ENCODE measurements at regions not wholly inside any gene's neighbourhood (a gene's known extent, or its start where the extent isn't known, plus 50 kb on each side); places are given as distances from the start of the nearest gene placed in this dataset.
A peak's percentile ranks its signal among the peaks of the same experiment; 100 is the strongest.

- no peak for ATAC-seq (ENCODE audit: low read depth in 2 of 2)
- no peak overlapping the region for H3K4me3 Mint-ChIP-seq
- peaks cover 0 to 6% (median 1%) of the 10 kb centered on the region in 7 donors for H3K9me3 Mint-ChIP-seq
- H3K27me3 Mint-ChIP-seq: peaks cover 9 to 24% (median 12%) of the 10 kb centered on the region in 3 donors
- H3K27ac Mint-ChIP-seq: no peak overlapping the region
- no peak for DNase-seq
- H3K36me3 Mint-ChIP-seq: no peaks in the 10 kb centered on the region
- no peaks in the 10 kb centered on the region for H3K4me1 Mint-ChIP-seq
Observed at GRCh38 chr20:4358552-4358951, 109.5 kb upstream of the ADRA1D start.

- Mint-ChIP-seq H3K9me3 (peaks cover 5 to 24% (median 10%) of the 10 kb centered on the region in 7 donors), H3K27ac (no peak overlapping the region), H3K27me3 (peaks cover 6 to 20% (median 16%) of the 10 kb centered on the region in 3 donors), H3K4me1 (no peaks in the 10 kb centered on the region), H3K4me3 (no peak overlapping the region), H3K36me3 (peaks cover 0 to 8% of the 10 kb centered on the region in 2 donors)
- ATAC-seq (ENCODE audit: low read depth in 2 of 2): no peak
- DNase-seq: no peak
Observed at GRCh38 chr20:4352348-4352747, 103.3 kb upstream of the ADRA1D start.

GRCh38 chr20:4350096-4350495 lies 101.0 kb upstream of the ADRA1D start:
- H3K9me3 Mint-ChIP-seq: peaks cover 5 to 24% (median 10%) of the 10 kb centered on the region in 7 donors
- ATAC-seq (ENCODE audit: low read depth in 2 of 2) (no peak), DNase-seq (no peak)
- H3K27me3 Mint-ChIP-seq: peaks cover 4 to 14% (median 4%) of the 10 kb centered on the region in 3 donors
- H3K4me3 Mint-ChIP-seq: no peak overlapping the region
- no peak overlapping the region for H3K27ac Mint-ChIP-seq
- H3K36me3 Mint-ChIP-seq: peaks cover 0 to 8% of the 10 kb centered on the region in 2 donors
- no peaks in the 10 kb centered on the region for H3K4me1 Mint-ChIP-seq

- peaks cover 0 to 1% (median 0%) of the 10 kb centered on the region in 7 donors for H3K9me3 Mint-ChIP-seq
- no peak for ATAC-seq (ENCODE audit: low read depth in 2 of 2)
- H3K4me3 Mint-ChIP-seq: no peak overlapping the region
Observed at GRCh38 chr20:4344670-4345069, 95.6 kb upstream of the ADRA1D start.

GRCh38 chr20:4342609-4343008 lies 93.5 kb upstream of the ADRA1D start:
- Mint-ChIP-seq H3K27me3 (peaks cover 0 to 17% (median 5%) of the 10 kb centered on the region in 3 donors), H3K27ac (no peak overlapping the region), H3K9me3 (peaks cover 0 to 2% (median 0%) of the 10 kb centered on the region in 7 donors), H3K4me1 (no peaks in the 10 kb centered on the region), H3K36me3 (no peaks in the 10 kb centered on the region), H3K4me3 (no peak overlapping the region)
- DNase-seq: no peak
- ATAC-seq (ENCODE audit: low read depth in 2 of 2): no peak

More at GRCh38 chr20:4344670-4345069, 95.6 kb upstream of the ADRA1D start:
- Mint-ChIP-seq H3K4me1 (no peaks in the 10 kb centered on the region), H3K27ac (no peak overlapping the region), H3K36me3 (no peaks in the 10 kb centered on the region), H3K27me3 (peaks cover 0 to 19% (median 5%) of the 10 kb centered on the region in 3 donors)
- DNase-seq: no peak

- Mint-ChIP-seq H3K4me3 (no peak overlapping the region), H3K9me3 (peaks cover 0 to 2% (median 0%) of the 10 kb centered on the region in 7 donors)
- no peak for ATAC-seq (ENCODE audit: low read depth in 2 of 2)
Observed at GRCh38 chr20:4341804-4342485, 92.9 kb upstream of the ADRA1D start.

GRCh38 chr20:4335722-4336121 lies 86.6 kb upstream of the ADRA1D start:
- H3K27ac Mint-ChIP-seq: no peak overlapping the region
- peaks cover 0 to 4% (median 0%) of the 10 kb centered on the region in 7 donors for H3K9me3 Mint-ChIP-seq
- no peak for DNase-seq
- no peaks in the 10 kb centered on the region for H3K4me1 Mint-ChIP-seq
- no peak for ATAC-seq (ENCODE audit: low read depth in 2 of 2)
- H3K27me3 Mint-ChIP-seq: peaks cover 5 to 26% (median 25%) of the 10 kb centered on the region in 3 donors
- no peak overlapping the region for H3K4me3 Mint-ChIP-seq
- H3K36me3 Mint-ChIP-seq: no peaks in the 10 kb centered on the region

More at GRCh38 chr20:4341804-4342485, 92.9 kb upstream of the ADRA1D start:
- H3K36me3 Mint-ChIP-seq: no peaks in the 10 kb centered on the region
- H3K27me3 Mint-ChIP-seq: peaks cover 0 to 17% (median 5%) of the 10 kb centered on the region in 3 donors
- H3K27ac Mint-ChIP-seq: peak overlapping the region in 1 of 6 donors; percentile 57
- H3K4me1 Mint-ChIP-seq: no peaks in the 10 kb centered on the region
- no peak for DNase-seq

- H3K36me3 Mint-ChIP-seq: no peaks in the 10 kb centered on the region
- H3K4me1 Mint-ChIP-seq: no peaks in the 10 kb centered on the region
- H3K27me3 Mint-ChIP-seq: peaks cover 5 to 25% (median 17%) of the 10 kb centered on the region in 3 donors
- ATAC-seq (ENCODE audit: low read depth in 2 of 2): no peak
- H3K4me3 Mint-ChIP-seq: no peak overlapping the region
- H3K9me3 Mint-ChIP-seq: peaks cover 0 to 2% (median 0%) of the 10 kb centered on the region in 7 donors
- H3K27ac Mint-ChIP-seq: no peak overlapping the region
- DNase-seq: no peak
Observed at GRCh38 chr20:4332121-4332860, 83.2 kb upstream of the ADRA1D start.

GRCh38 chr20:4330011-4330410 lies 80.9 kb upstream of the ADRA1D start:
- Mint-ChIP-seq H3K4me1 (peaks cover 0 to 10% (median 2%) of the 10 kb centered on the region in 3 donors), H3K4me3 (no peak overlapping the region), H3K27me3 (peaks cover 0 to 17% (median 16%) of the 10 kb centered on the region in 3 donors), H3K9me3 (peaks cover 0 to 2% (median 0%) of the 10 kb centered on the region in 7 donors), H3K36me3 (no peaks in the 10 kb centered on the region), H3K27ac (no peak overlapping the region)
- no peak for ATAC-seq (ENCODE audit: low read depth in 2 of 2)
- no peak for DNase-seq

- Mint-ChIP-seq H3K36me3 (no peaks in the 10 kb centered on the region), H3K4me3 (no peak overlapping the region), H3K9me3 (peaks cover 0 to 2% (median 0%) of the 10 kb centered on the region in 7 donors), H3K27me3 (peaks cover 0 to 17% (median 16%) of the 10 kb centered on the region in 3 donors), H3K27ac (no peak overlapping the region), H3K4me1 (peaks cover 0 to 10% (median 5%) of the 10 kb centered on the region in 3 donors)
- DNase-seq (no peak), ATAC-seq (ENCODE audit: low read depth in 2 of 2) (no peak)
Observed at GRCh38 chr20:4329232-4329631, 80.1 kb upstream of the ADRA1D start.

- ATAC-seq (ENCODE audit: low read depth in 2 of 2): no peak
Observed at GRCh38 chr20:4328541-4328940, 79.5 kb upstream of the ADRA1D start.

GRCh38 chr20:4327956-4328355 lies 78.9 kb upstream of the ADRA1D start:
- DNase-seq (no peak), ATAC-seq (ENCODE audit: low read depth in 2 of 2) (no peak)
- Mint-ChIP-seq H3K9me3 (peaks cover 0 to 3% (median 0%) of the 10 kb centered on the region in 7 donors), H3K27ac (no peak overlapping the region), H3K27me3 (peaks cover 1 to 8% (median 8%) of the 10 kb centered on the region in 3 donors), H3K36me3 (no peaks in the 10 kb centered on the region), H3K4me1 (peaks cover 0 to 10% (median 5%) of the 10 kb centered on the region in 3 donors), H3K4me3 (peak overlapping the region in 1 of 8 donors; percentile 15)

More at GRCh38 chr20:4328541-4328940, 79.5 kb upstream of the ADRA1D start:
- Mint-ChIP-seq H3K9me3 (peaks cover 0 to 2% (median 0%) of the 10 kb centered on the region in 7 donors), H3K4me1 (peaks cover 0 to 10% (median 5%) of the 10 kb centered on the region in 3 donors), H3K36me3 (no peaks in the 10 kb centered on the region), H3K27ac (no peak overlapping the region), H3K4me3 (no peak overlapping the region), H3K27me3 (peaks cover 0 to 13% (median 12%) of the 10 kb centered on the region in 3 donors)
- no peak for DNase-seq

GRCh38 chr20:4326195-4327065 lies 77.3 kb upstream of the ADRA1D start:
- DNase-seq (no peak), ATAC-seq (ENCODE audit: low read depth in 2 of 2) (no peak)
- Mint-ChIP-seq H3K36me3 (no peaks in the 10 kb centered on the region), H3K9me3 (peaks cover 0 to 3% (median 0%) of the 10 kb centered on the region in 7 donors), H3K27me3 (peaks cover 0 to 5% (median 0%) of the 10 kb centered on the region in 3 donors), H3K4me3 (peak overlapping the region in 2 of 8 donors; percentile 2 to 14), H3K27ac (peak overlapping the region in 3 of 6 donors; percentile 66 to 84 (median 78)), H3K4me1 (peaks cover 0 to 10% (median 5%) of the 10 kb centered on the region in 3 donors)
